HL-60 (cell line): ENCODE measurements at regions not wholly inside any gene's neighbourhood (a gene's known extent, or its start where the extent isn't known, plus 50 kb on each side); places are given as distances from the start of the nearest gene placed in this dataset.

Experiments
- DNase-seq, 2 experiments: peaks; one replicate each; pipeline ENCODE4 v3.0.0-alpha.2; 2010 to 2020; ENCODE audit warnings: low read depth in 1 of 2, low spot score in 1 of 2
- H3K27ac ChIP-seq: fragments of 250-450 bp; sonication (Bioruptor Pico); replicated peaks from 2 replicates; pipeline ENCODE4 v1.5.1; 2020; ENCODE audit warnings: mild to moderate bottlenecking, moderate library complexity
- H3K27me3 ChIP-seq: fragments of 250-450 bp; sonication (Bioruptor Pico); 2 replicates; pipeline ENCODE4 v1.5.1; 2021; ENCODE audit warnings: mild to moderate bottlenecking, moderate library complexity; ENCODE audit not compliant: insufficient read depth, poor library complexity, severe bottlenecking
- H3K4me3 ChIP-seq: replicated peaks from 2 replicates; pipeline ENCODE4 v1.5.1; 2011; ENCODE audit warnings: mild to moderate bottlenecking, control low read depth, low read length; ENCODE audit not compliant: insufficient read depth
- GABPA ChIP-seq: IDR thresholded peaks from 2 replicates; pipeline ENCODE4 v1.6.1; 2012; ENCODE audit warnings: low read depth
- POLR2AphosphoS5 ChIP-seq: IDR thresholded peaks from 2 replicates; pipeline ENCODE4 v1.6.1; 2012; ENCODE audit warnings: low read depth
- SPI1 ChIP-seq: IDR thresholded peaks from 2 replicates; pipeline ENCODE4 v1.6.1; 2012; ENCODE audit warnings: low read depth, mild to moderate bottlenecking, borderline replicate concordance
- TF ChIP-seq, protein P1 (sequence below): IDR thresholded peaks from 2 replicates; pipeline ENCODE4 v1.6.1; 2012; ENCODE audit warnings: low read depth; ENCODE audit not compliant: insufficient replicate concordance
- TF ChIP-seq, protein P2 (sequence below): IDR thresholded peaks from one replicate; pipeline ENCODE4 v1.5.1; 2011; ENCODE audit warnings: low read length, control low read depth, inconsistent platforms; ENCODE audit not compliant: insufficient read depth

DNA sequence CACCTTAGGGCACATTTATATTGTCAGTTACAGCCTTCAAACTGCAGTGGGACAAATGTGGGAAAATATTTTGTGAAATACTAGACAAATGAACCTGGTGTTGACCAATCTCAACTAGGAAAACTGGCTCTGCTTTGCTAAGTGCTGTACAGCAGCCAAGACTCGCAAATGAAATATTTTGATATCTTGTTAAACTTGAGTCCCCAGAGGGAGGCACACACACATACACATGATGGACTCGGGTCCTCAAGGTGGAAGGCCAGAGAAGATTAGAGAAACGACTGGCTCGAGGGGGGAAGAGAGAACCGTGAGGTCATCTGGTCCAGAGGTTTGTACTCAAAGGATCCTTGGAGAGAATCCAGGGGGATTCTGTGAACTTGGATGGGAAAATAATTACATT lies 67.3 kb upstream of the JAG1 start:
- Histone ChIP-seq H3K4me3 (no peak overlapping the region), H3K27me3 (no peaks in the 10 kb centered on the region), H3K27ac (no peak overlapping the region)
- TF ChIP-seq SPI1: no peak
- TF ChIP-seq POLR2AphosphoS5: no peak
- DNase-seq: no peak

DNA sequence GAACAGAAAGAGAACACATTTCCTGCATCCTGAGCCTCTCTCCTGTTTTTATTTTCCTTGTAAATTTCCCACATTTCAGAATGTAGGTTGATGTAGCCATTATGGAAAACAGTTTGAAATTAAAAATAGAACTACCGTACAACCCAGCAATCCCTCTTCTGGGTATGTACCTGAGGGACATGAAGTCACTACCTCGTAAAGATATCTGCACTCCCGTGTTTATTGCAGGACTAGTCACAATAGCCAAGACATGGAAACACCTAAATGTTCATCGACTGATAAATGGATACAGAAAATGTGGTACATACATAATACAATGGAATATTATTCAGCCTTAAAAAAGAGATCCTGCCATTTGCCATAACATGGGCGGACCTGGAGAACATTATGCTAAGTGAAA lies 72.0 kb upstream of the JAG1 start:
- no peak for TF ChIP-seq SPI1
- no peak for TF ChIP-seq POLR2AphosphoS5
- TF ChIP-seq, protein P1, sequence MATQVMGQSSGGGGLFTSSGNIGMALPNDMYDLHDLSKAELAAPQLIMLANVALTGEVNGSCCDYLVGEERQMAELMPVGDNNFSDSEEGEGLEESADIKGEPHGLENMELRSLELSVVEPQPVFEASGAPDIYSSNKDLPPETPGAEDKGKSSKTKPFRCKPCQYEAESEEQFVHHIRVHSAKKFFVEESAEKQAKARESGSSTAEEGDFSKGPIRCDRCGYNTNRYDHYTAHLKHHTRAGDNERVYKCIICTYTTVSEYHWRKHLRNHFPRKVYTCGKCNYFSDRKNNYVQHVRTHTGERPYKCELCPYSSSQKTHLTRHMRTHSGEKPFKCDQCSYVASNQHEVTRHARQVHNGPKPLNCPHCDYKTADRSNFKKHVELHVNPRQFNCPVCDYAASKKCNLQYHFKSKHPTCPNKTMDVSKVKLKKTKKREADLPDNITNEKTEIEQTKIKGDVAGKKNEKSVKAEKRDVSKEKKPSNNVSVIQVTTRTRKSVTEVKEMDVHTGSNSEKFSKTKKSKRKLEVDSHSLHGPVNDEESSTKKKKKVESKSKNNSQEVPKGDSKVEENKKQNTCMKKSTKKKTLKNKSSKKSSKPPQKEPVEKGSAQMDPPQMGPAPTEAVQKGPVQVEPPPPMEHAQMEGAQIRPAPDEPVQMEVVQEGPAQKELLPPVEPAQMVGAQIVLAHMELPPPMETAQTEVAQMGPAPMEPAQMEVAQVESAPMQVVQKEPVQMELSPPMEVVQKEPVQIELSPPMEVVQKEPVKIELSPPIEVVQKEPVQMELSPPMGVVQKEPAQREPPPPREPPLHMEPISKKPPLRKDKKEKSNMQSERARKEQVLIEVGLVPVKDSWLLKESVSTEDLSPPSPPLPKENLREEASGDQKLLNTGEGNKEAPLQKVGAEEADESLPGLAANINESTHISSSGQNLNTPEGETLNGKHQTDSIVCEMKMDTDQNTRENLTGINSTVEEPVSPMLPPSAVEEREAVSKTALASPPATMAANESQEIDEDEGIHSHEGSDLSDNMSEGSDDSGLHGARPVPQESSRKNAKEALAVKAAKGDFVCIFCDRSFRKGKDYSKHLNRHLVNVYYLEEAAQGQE: no peak
- TF ChIP-seq, protein P2, sequence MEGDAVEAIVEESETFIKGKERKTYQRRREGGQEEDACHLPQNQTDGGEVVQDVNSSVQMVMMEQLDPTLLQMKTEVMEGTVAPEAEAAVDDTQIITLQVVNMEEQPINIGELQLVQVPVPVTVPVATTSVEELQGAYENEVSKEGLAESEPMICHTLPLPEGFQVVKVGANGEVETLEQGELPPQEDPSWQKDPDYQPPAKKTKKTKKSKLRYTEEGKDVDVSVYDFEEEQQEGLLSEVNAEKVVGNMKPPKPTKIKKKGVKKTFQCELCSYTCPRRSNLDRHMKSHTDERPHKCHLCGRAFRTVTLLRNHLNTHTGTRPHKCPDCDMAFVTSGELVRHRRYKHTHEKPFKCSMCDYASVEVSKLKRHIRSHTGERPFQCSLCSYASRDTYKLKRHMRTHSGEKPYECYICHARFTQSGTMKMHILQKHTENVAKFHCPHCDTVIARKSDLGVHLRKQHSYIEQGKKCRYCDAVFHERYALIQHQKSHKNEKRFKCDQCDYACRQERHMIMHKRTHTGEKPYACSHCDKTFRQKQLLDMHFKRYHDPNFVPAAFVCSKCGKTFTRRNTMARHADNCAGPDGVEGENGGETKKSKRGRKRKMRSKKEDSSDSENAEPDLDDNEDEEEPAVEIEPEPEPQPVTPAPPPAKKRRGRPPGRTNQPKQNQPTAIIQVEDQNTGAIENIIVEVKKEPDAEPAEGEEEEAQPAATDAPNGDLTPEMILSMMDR: no peak
- no peak for TF ChIP-seq GABPA
- no peak for DNase-seq
- Histone ChIP-seq H3K4me3 (no peak overlapping the region), H3K27me3 (no peaks in the 10 kb centered on the region), H3K27ac (no peak overlapping the region)

DNA sequence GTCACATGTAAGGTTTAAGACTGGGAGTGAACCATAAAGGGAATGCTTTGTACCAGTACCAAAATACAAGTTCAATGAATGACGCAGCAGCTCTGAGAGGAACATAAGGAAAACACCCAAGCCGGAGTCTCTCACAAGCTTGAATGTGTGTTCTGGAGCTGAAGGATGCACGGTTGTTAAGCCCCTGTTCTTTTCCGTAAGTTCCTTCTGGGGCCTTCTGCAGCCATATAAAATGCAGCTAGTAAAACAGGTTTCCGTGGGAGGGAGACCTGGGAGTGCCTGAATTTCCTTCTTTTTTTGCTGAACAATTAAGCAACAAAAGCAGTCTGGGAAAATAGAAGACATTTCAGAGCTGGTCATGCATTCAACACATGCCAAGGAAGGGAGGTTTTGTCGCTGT lies 73.2 kb upstream of the JAG1 start:
- no peak overlapping the region for H3K4me3 ChIP-seq
- no peak for TF ChIP-seq SPI1
- TF ChIP-seq, protein P1: no peak
- no peak for TF ChIP-seq GABPA
- TF ChIP-seq POLR2AphosphoS5: no peak
- TF ChIP-seq, protein P2: no peak

DNA sequence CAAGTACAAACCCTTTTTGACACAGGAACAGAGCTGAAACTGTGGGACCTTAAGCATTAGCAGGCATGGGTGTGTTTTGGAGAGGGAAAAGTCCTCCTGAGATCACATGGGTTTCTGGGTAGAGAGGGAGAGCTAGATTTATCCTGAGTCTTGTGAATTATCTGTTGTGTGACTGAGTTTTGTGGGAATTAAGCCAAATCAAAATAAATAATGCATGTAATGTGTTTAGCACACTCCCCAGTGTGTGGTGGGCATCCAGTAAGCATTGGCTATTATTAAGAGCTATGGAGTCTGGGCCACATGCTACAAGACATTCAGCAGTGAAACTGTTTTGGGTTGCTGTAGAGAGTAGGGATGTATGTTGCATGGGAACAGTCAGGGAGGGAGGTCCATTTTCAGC lies 75.3 kb upstream of the JAG1 start:
- Histone ChIP-seq H3K27ac (no peak overlapping the region), H3K4me3 (no peak overlapping the region), H3K27me3 (no peaks in the 10 kb centered on the region)
- TF ChIP-seq, protein P2: no peak
- TF ChIP-seq SPI1: no peak
- no peak for TF ChIP-seq GABPA
- TF ChIP-seq POLR2AphosphoS5: no peak
- TF ChIP-seq, protein P1: no peak
- DNase-seq: no peak

More for the DNA sequence above, 73.2 kb upstream of the JAG1 start:
- H3K27me3 ChIP-seq: no peaks in the 10 kb centered on the region
- H3K27ac ChIP-seq: no peak overlapping the region
- DNase-seq: no peak
